Liver (tissue), 3 donors: ENCODE measurements at regions not wholly inside any gene's neighbourhood (a gene's known extent, or its start where the extent isn't known, plus 50 kb on each side); places are given as distances from the start of the nearest gene placed in this dataset.

Experiments
- SP1 ChIP-seq: IDR thresholded peaks from 2 replicates; pipeline ENCODE4 v1.6.1; 2018; ENCODE audit warnings: antibody characterized with exemption, mild to moderate bottlenecking
- TF ChIP-seq, protein P1 (sequence below): fragments of 150-350 bp; IDR thresholded peaks from 2 replicates; pipeline ENCODE4 v1.5.1; 2017; ENCODE audit warnings: improper control_type of control experiment, low read depth, low read length; ENCODE audit not compliant: missing input control
- donor health status: healthy.
- donor health status: healthy.

DNA sequence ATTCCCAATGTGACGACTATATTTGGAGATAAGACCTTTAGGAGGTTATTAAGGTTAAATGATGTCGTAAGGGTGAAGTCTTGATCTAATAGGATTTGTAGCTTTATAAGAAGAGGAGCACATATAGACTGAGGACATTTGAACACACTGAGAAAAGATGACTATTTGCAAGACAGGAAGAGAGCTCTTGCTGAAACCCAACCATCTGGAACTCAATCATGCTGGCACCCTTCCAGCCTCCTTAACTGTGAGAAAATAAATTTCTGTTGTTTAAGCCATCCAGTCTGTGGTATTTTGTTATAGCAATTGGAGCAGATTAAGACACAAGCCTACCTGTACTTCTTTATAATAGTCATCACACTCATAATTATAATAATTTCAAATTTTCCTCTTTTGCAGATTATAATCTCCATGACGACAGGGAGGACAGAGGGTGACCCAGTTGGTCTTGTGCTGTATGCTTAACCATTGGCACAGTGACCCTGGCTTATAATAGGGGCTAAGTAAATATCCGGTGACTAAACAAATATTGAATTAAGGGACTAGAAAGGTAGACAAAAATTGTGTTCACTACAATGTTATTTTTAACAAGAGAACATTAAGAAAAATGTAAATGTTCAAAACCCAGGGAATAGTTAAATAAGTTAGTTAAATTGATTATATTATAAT lies 206.4 kb upstream of the HDDC2 start:
- peak; percentile 30 for TF ChIP-seq SP1
- TF ChIP-seq, protein P1, sequence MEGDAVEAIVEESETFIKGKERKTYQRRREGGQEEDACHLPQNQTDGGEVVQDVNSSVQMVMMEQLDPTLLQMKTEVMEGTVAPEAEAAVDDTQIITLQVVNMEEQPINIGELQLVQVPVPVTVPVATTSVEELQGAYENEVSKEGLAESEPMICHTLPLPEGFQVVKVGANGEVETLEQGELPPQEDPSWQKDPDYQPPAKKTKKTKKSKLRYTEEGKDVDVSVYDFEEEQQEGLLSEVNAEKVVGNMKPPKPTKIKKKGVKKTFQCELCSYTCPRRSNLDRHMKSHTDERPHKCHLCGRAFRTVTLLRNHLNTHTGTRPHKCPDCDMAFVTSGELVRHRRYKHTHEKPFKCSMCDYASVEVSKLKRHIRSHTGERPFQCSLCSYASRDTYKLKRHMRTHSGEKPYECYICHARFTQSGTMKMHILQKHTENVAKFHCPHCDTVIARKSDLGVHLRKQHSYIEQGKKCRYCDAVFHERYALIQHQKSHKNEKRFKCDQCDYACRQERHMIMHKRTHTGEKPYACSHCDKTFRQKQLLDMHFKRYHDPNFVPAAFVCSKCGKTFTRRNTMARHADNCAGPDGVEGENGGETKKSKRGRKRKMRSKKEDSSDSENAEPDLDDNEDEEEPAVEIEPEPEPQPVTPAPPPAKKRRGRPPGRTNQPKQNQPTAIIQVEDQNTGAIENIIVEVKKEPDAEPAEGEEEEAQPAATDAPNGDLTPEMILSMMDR = no peak
